ENCODE measurements at regions not wholly inside any gene's neighbourhood (a gene's known extent, or its start where the extent isn't known, plus 50 kb on each side); places are given as distances from the start of the nearest gene placed in this dataset.

GRCh38 chr5:153030755-153031725, 459.4 kb upstream of the GRIA1 start:
- DNase-seq = no peak

GRCh38 chr5:153039501-153039900, 451.0 kb upstream of the GRIA1 start:
- no peak for DNase-seq

- no peak for DNase-seq
These were observed 446.6 kb upstream of the GRIA1 start for GRCh38 chr5:153043886-153044285.

- DNase-seq = no peak
These were observed 439.8 kb upstream of the GRIA1 start for GRCh38 chr5:153050496-153051179.

- DNase-seq = no peak
These were observed 424.2 kb upstream of the GRIA1 start for GRCh38 chr5:153066281-153066680.

GRCh38 chr5:153067869-153068268, 422.6 kb upstream of the GRIA1 start:
- no peak for DNase-seq

- no peak for DNase-seq
These were observed 411.1 kb upstream of the GRIA1 start for GRCh38 chr5:153079396-153079795.

- DNase-seq = no peak
These were observed 409.5 kb upstream of the GRIA1 start for GRCh38 chr5:153080940-153081339.

- DNase-seq = no peak
These were observed 409.1 kb upstream of the GRIA1 start for GRCh38 chr5:153081385-153081784.

GRCh38 chr5:153084511-153084910, 406.0 kb upstream of the GRIA1 start:
- DNase-seq = no peak

GRCh38 chr5:153086486-153086885, 404.0 kb upstream of the GRIA1 start:
- no peak for DNase-seq

- DNase-seq = no peak
These were observed 401.9 kb upstream of the GRIA1 start for GRCh38 chr5:153088538-153088937.

- DNase-seq = no peak
These were observed 396.1 kb upstream of the GRIA1 start for GRCh38 chr5:153094333-153094732.

GRCh38 chr5:153096381-153096780, 394.1 kb upstream of the GRIA1 start:
- no peak for DNase-seq

- DNase-seq = no peak
These were observed 391.1 kb upstream of the GRIA1 start for GRCh38 chr5:153099328-153099727.

- DNase-seq = no peak
These were observed 389.0 kb upstream of the GRIA1 start for GRCh38 chr5:153101235-153102180.

GRCh38 chr5:153116916-153117315, 373.6 kb upstream of the GRIA1 start:
- no peak for DNase-seq

GRCh38 chr5:153118018-153118417, 372.5 kb upstream of the GRIA1 start:
- DNase-seq = no peak

- DNase-seq = no peak
These were observed 368.1 kb upstream of the GRIA1 start for GRCh38 chr5:153122403-153122802.

- no peak for DNase-seq
These were observed 360.2 kb upstream of the GRIA1 start for GRCh38 chr5:153130296-153130695.

- DNase-seq = no peak
These were observed 355.1 kb upstream of the GRIA1 start for GRCh38 chr5:153135411-153135810.

GRCh38 chr5:153136910-153137614, 353.4 kb upstream of the GRIA1 start:
- no peak for DNase-seq

Data from GDM1 (cell line).